HEK293 (cell line): ENCODE measurements at regions not wholly inside any gene's neighbourhood (a gene's known extent, or its start where the extent isn't known, plus 50 kb on each side); places are given as distances from the start of the nearest gene placed in this dataset.

ENCODE experiments used
- OVOL3 ChIP-seq: fragments of 450-650 bp; formaldehyde crosslinking; IDR thresholded peaks from 2 replicates; pipeline ENCODE4 v1.5.1; 2016; ENCODE audit warnings: missing biosample characterization, missing genetic modification characterization
- YY1 ChIP-seq: fragments of 450-650 bp; formaldehyde crosslinking; IDR thresholded peaks from 2 replicates; pipeline ENCODE4 v1.5.1; 2018; ENCODE audit warnings: missing biosample characterization, missing genetic modification characterization
- ZEB2 ChIP-seq: fragments of 450-650 bp; formaldehyde crosslinking; IDR thresholded peaks from 2 replicates; pipeline ENCODE4 v1.5.1; 2016; ENCODE audit warnings: missing biosample characterization, missing genetic modification characterization
- ZFHX2 ChIP-seq: fragments of 450-650 bp; formaldehyde crosslinking; conservative IDR thresholded peaks from 2 replicates; pipeline ENCODE4 v1.5.1; 2016; ENCODE audit warnings: missing biosample characterization, missing genetic modification characterization
- ZNF561 ChIP-seq: fragments of 450-650 bp; IDR thresholded peaks from 2 replicates; pipeline ENCODE4 v1.5.1; 2018; ENCODE audit warnings: missing biosample characterization, missing genetic modification characterization, borderline replicate concordance
- ZNF624 ChIP-seq: fragments of 450-650 bp; formaldehyde crosslinking; IDR thresholded peaks from 2 replicates; pipeline ENCODE4 v1.5.1; 2017; ENCODE audit warnings: missing biosample characterization, missing genetic modification characterization
- ZNF76 ChIP-seq: fragments of 450-650 bp; formaldehyde crosslinking; IDR thresholded peaks from 2 replicates; pipeline ENCODE4; 2016; ENCODE audit warnings: low read depth, missing biosample characterization, missing genetic modification characterization, borderline replicate concordance
- TF ChIP-seq, protein P1 (sequence below): fragments of 450-650 bp; formaldehyde crosslinking; IDR thresholded peaks from 2 replicates; pipeline ENCODE4 v1.5.1; 2016; ENCODE audit warnings: missing biosample characterization, missing genetic modification characterization
- TF ChIP-seq, protein P2 (sequence below): sonication (generic); formaldehyde crosslinking; IDR thresholded peaks from 2 replicates; pipeline ENCODE4 v1.8.1; 2022; ENCODE audit warnings: mild to moderate bottlenecking, moderate library complexity, missing genetic modification reagents
- TF ChIP-seq, protein P3 (sequence below): fragments of 450-650 bp; formaldehyde crosslinking; IDR thresholded peaks from 2 replicates; pipeline ENCODE4 v1.5.1; 2016; ENCODE audit warnings: missing biosample characterization, missing genetic modification characterization, low read depth
- TF ChIP-seq, protein P4 (sequence below): fragments of 450-650 bp; formaldehyde crosslinking; IDR thresholded peaks from 2 replicates; pipeline ENCODE4 v1.5.1; 2016; ENCODE audit warnings: missing biosample characterization, missing genetic modification characterization
- TF ChIP-seq, protein P5 (sequence below): fragments of 450-650 bp; formaldehyde crosslinking; IDR thresholded peaks from 2 replicates; pipeline ENCODE4 v1.5.1; 2016; ENCODE audit warnings: missing biosample characterization, missing genetic modification characterization

DNA sequence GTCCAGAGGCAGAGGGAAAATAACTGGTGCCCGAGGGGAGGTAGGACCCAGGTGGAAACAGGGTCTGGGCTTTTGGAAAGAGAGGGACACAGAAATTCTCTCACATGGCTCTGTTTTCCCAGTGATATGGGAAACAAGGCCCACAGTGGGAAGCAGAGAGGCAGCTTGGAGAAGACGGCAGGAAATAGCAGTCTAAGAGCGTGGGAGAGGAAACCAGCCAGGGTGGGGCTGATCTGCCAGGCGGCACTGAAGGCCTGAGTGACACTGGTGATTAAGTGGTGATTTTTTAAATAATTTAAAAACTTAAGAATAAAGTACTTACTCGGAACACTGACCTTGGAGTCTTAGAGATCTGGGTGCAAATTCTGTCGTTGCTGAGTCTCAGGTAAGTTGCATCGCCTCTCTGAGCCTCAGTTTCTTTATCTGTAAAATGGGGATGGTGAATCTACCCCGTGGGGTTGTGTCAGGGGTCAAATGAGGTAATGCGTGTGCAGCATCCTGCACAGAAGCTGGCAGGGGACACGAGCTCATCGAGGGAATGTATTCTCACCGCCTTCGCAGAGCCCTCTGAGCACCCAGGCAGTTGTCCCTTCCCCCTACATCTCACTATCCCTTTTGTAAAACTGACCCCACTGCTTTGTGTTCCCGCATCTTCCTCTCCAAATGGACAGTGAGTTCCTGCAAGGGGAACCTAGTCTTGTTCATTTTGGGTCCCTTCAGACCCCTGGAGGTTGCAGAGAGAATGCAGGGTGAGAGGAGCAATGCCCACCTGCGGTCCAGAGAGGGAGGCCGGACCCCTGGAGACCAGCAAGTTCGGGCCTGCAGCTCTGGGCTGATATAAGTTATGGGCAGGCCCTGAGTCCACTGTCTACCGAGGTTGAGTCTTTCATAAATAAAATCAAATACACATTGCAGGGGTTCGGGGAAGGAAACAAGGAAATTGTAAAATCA is 228.6 kb upstream of the PMEPA1 start:
- no peak for TF ChIP-seq YY1 (tag by site-specific recombination)
- TF ChIP-seq, protein P1, sequence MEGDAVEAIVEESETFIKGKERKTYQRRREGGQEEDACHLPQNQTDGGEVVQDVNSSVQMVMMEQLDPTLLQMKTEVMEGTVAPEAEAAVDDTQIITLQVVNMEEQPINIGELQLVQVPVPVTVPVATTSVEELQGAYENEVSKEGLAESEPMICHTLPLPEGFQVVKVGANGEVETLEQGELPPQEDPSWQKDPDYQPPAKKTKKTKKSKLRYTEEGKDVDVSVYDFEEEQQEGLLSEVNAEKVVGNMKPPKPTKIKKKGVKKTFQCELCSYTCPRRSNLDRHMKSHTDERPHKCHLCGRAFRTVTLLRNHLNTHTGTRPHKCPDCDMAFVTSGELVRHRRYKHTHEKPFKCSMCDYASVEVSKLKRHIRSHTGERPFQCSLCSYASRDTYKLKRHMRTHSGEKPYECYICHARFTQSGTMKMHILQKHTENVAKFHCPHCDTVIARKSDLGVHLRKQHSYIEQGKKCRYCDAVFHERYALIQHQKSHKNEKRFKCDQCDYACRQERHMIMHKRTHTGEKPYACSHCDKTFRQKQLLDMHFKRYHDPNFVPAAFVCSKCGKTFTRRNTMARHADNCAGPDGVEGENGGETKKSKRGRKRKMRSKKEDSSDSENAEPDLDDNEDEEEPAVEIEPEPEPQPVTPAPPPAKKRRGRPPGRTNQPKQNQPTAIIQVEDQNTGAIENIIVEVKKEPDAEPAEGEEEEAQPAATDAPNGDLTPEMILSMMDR (tag by site-specific recombination), result no peak
- TF ChIP-seq, protein P2, sequence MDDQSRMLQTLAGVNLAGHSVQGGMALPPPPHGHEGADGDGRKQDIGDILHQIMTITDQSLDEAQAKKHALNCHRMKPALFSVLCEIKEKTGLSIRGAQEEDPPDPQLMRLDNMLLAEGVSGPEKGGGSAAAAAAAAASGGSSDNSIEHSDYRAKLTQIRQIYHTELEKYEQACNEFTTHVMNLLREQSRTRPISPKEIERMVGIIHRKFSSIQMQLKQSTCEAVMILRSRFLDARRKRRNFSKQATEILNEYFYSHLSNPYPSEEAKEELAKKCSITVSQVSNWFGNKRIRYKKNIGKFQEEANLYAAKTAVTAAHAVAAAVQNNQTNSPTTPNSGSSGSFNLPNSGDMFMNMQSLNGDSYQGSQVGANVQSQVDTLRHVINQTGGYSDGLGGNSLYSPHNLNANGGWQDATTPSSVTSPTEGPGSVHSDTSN (CRISPR knock-in tag), result no peak
- TF ChIP-seq, protein P3, sequence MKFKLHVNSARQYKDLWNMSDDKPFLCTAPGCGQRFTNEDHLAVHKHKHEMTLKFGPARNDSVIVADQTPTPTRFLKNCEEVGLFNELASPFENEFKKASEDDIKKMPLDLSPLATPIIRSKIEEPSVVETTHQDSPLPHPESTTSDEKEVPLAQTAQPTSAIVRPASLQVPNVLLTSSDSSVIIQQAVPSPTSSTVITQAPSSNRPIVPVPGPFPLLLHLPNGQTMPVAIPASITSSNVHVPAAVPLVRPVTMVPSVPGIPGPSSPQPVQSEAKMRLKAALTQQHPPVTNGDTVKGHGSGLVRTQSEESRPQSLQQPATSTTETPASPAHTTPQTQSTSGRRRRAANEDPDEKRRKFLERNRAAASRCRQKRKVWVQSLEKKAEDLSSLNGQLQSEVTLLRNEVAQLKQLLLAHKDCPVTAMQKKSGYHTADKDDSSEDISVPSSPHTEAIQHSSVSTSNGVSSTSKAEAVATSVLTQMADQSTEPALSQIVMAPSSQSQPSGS (tag by site-specific recombination), result no peak
- TF ChIP-seq, protein P4, sequence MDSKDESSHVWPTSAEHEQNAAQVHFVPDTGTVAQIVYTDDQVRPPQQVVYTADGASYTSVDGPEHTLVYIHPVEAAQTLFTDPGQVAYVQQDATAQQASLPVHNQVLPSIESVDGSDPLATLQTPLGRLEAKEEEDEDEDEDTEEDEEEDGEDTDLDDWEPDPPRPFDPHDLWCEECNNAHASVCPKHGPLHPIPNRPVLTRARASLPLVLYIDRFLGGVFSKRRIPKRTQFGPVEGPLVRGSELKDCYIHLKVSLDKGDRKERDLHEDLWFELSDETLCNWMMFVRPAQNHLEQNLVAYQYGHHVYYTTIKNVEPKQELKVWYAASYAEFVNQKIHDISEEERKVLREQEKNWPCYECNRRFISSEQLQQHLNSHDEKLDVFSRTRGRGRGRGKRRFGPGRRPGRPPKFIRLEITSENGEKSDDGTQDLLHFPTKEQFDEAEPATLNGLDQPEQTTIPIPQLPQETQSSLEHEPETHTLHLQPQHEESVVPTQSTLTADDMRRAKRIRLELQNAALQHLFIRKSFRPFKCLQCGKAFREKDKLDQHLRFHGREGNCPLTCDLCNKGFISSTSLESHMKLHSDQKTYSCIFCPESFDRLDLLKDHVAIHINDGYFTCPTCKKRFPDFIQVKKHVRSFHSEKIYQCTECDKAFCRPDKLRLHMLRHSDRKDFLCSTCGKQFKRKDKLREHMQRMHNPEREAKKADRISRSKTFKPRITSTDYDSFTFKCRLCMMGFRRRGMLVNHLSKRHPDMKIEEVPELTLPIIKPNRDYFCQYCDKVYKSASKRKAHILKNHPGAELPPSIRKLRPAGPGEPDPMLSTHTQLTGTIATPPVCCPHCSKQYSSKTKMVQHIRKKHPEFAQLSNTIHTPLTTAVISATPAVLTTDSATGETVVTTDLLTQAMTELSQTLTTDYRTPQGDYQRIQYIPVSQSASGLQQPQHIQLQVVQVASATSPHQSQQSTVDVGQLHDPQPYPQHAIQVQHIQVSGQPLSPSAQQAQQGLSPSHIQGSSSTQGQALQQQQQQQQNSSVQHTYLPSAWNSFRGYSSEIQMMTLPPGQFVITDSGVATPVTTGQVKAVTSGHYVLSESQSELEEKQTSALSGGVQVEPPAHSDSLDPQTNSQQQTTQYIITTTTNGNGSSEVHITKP (tag by site-specific recombination), result no peak
- TF ChIP-seq ZNF561 (tag by site-specific recombination), result no peak
- TF ChIP-seq ZNF76 (tag by site-specific recombination), result no peak
- no peak for TF ChIP-seq ZEB2 (tag by site-specific recombination)
- no peak for TF ChIP-seq ZNF624 (tag by site-specific recombination)
- TF ChIP-seq OVOL3 (tag by site-specific recombination), result no peak
- TF ChIP-seq ZFHX2, result no peak
- TF ChIP-seq, protein P5, sequence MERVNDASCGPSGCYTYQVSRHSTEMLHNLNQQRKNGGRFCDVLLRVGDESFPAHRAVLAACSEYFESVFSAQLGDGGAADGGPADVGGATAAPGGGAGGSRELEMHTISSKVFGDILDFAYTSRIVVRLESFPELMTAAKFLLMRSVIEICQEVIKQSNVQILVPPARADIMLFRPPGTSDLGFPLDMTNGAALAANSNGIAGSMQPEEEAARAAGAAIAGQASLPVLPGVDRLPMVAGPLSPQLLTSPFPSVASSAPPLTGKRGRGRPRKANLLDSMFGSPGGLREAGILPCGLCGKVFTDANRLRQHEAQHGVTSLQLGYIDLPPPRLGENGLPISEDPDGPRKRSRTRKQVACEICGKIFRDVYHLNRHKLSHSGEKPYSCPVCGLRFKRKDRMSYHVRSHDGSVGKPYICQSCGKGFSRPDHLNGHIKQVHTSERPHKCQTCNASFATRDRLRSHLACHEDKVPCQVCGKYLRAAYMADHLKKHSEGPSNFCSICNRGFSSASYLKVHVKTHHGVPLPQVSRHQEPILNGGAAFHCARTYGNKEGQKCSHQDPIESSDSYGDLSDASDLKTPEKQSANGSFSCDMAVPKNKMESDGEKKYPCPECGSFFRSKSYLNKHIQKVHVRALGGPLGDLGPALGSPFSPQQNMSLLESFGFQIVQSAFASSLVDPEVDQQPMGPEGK (tag by site-specific recombination), result no peak
